ENCODE measurements at regions not wholly inside any gene's neighbourhood (a gene's known extent, or its start where the extent isn't known, plus 50 kb on each side); places are given as distances from the start of the nearest gene placed in this dataset.

DNA sequence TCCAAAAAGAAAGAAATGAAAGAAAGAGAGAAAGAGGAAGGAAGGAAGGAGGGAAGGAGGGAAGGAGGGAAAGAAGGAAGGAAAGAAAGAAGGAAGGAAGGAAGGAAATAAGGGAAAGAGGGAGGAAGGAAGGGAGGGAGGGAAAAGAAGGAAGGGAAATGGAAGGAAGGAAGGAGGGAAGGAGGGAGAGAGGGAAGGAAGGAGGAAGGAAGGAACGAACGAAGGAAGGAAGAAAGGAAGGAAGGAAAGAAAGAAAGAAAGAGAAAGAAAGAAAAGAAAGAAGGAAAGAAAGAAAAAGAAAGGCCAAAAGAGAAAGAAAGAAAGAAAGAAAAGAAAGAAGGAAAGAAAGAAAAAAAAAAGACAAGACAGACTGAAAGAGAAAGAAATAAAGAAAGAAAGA, 263.9 kb upstream of the ATP10B start:
- no peak for DNase-seq

DNA sequence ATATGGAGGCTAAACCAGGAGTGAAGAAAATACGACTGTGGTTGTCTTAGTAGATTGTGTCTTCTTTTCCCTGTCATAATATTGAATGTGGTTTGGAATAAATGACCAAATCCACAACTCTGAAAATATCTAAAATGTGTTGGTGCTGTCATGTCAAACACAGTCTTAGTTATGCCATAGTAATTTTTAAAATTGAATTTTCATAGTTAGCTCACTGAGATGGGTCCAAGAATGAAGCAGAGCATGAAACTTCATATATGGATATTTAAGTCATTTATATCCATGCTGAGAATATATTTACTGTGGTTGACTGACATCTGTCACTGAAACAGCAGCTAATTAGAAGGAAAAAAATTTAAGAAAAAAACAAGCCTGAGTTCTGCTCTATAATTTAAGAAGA, 260.4 kb upstream of the ATP10B start:
- DNase-seq = no peak

DNA sequence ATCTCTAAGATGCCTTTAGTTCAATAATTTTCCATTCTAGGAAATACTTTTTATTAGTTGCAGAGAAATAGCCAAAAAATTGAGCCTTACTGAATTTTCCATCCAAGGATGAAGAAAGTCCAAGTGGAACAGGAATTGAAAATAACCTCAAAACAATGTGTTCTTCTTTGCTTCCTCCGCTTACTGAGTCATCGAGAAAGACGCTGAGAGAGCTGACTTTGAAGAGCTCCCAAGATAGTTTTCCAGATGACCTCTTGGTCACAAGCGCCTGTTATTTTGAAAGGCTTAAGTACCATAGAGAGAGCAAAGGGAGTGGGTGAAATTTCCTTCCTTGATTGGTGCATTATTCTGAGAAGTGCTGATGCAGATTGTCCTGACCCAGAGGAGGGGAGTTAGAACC, 253.5 kb upstream of the ATP10B start:
- DNase-seq = no peak

DNA sequence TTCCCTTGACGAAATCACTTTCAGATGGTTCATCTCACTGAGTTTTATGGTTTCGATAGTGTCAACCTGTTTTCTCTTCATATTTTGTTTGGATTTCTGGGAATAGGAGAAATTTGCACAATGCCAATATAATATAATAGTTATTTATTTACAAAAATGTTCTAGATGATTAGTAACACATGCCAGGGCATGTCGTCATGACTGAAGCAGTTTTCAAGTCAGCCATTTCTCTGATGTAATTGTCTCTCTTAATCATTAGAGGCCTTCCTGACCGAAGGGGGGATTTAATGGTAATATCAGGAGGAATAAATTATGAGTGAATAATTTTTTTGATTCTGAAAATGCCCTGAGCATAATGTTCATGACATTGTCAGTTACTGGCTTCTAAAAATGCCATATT, 246.5 kb upstream of the ATP10B start:
- no peak for DNase-seq

DNA sequence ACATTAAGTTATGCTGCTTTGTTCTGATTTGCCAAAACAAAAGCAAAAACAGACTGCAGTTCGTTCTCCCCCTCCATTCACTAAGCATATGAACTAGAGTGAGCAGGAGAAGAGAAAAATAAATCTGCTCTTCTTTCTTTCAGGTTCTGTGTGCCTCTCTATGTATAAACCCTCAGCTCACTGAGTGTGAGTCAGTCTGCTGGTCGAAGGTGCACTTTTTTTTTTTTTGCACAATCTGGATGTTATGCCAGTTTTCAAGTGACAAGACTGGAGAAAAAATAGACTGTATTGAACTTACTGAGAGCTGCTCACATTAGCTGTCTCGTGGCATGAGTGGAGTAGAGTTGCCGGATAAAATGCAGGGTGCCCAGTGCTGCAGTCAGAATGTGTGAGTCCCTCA, 244.6 kb upstream of the ATP10B start:
- DNase-seq = no peak

DNA sequence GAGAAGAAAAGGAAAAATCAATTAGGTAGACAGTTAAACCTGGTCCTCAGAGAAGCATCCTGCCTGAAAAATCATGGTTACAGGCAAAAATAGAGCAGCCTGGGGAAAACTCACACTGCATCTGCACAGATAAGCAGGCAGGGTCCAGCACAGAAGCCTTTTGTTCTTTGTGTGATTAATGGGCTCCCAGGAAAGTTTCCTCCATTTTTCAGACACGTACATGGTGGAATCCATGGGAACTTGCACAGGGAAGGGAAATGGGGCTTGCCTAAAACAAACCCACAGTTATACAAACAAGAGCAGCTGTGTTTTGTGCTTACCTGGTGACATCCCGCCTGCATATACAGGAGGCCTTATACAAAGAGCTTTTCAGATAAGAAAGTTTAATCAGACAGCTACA, 243.9 kb upstream of the ATP10B start:
- no peak for DNase-seq

DNA sequence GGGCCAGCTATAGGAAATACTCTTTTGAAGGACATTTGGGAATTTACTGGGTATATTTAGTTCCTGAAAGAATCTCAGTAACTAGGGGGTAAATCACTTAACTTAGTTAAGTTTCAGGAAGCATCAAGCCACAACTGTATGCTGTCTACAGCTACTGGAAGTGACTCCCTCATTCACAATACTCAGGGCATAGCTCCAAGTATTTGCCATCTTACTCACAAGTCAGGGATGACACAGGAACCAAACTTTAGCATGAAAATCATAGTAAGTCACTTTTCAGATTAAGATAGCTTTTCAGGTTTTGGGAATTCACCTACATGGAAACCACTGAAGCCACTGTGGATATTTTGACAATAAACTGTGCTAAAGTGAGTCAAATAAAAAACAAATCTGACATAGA, 242.4 kb upstream of the ATP10B start:
- no peak for DNase-seq

DNA sequence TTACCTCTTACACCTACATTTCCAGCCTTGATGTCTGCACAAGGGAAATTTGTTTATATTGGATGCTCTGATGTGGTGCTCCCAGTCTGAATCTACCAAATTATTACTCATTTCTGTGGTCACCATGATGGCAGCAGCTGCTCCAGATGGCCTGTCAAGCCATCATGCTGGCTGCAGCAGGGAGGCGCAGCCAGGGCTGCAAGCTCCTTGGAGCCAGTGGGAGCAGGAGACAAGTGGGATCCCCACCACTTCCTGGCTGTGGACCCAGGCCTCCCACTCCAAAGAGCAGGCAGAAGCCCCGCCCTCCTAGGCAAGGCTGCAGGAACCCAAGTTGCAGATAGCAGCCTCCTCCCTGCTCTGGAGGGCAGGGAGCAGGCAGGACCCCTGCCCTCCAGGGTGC, 241.1 kb upstream of the ATP10B start:
- DNase-seq = no peak

DNA sequence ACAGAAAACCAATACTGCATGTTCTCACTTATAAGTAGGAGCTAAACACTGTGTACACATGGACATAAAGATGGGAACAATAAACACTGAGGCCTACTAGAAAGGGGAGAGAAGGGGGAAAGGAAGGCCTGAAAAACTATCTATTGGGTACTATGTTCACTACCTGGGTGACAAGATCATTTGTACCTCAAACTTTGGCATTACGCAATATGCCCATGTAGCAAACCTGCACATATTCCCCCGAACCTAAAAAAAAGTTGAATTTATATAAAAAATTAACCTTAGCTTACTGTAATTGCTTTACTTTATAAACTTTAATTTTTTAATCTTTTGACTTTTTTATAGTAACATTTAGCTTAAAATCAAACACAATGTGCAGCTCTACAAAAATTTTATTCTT, 237.6 kb upstream of the ATP10B start:
- no peak for DNase-seq

DNA sequence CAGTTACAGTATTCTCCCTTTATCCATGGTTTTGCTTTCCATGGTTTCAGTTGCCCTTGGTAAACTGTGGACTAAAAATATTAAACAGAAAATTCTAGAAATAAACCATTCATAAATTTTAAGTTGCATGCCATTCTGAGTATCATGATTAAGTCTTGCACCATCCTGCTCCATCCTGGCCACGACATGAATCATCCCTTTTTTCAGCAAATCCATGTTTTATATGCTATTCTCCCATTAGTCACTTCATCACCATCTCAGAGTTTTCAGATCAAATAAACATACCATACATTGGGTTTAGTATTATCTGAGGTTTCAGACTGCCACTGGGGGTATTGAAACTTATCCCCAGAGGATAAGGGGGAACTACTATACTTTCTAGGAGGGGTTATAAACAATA, 234.4 kb upstream of the ATP10B start:
- DNase-seq = no peak

DNA sequence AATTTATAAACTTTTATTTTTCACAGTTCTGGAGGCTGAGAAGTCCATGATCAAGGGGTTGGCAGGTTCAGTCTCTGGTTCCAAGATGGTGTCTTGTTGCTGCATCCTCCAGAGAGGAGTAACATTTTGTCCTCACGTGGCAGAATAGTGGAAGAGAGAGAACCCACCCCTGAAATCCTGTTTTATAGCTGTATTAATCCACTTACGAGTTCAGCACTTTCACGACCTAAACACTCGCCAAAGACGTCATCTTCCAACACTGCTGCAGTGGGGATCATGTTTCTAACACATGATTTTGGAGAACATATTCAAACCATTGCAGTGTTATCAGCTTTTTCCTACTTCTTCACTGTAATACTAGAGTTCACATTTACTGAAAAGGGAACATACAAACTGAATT, 233.0 kb upstream of the ATP10B start:
- no peak for DNase-seq

DNA sequence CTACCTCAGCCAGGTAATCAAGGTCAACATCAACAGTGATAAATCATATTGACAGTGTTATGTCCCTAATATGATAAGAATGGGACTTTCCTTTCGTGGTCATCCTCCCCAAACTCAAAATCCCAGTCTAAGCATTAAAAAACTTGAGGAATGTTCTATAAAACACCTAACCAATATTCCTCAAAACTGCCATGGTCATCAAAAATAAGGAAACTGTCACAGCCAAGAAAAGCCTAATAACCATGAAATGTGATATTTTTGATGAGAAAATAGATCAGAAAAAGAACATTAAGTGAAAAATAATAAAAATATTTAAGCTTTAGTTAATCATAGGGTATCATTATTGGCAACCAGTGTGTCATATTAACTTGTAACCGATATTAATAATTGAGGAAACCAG, 232.1 kb upstream of the ATP10B start:
- DNase-seq = no peak

DNA sequence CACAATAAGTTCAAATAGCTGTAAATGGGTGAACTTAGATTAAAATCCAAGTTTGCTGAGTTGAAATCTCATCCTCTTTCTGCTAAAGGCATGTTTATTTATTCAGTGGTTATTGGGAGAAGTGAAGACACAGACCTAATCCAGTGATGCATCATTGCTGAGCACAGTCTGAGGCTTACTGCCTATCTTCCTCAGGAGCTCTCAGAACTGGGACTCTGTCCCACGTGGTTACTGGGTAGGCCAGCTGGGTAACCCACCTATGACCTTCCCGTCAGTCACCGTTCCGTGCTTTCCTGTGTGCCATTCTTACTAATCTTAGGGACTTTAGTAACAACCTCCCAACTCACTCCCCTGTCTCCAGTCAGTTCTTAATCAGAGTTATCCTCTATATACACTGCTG, 226.8 kb upstream of the ATP10B start:
- no peak for DNase-seq

DNA sequence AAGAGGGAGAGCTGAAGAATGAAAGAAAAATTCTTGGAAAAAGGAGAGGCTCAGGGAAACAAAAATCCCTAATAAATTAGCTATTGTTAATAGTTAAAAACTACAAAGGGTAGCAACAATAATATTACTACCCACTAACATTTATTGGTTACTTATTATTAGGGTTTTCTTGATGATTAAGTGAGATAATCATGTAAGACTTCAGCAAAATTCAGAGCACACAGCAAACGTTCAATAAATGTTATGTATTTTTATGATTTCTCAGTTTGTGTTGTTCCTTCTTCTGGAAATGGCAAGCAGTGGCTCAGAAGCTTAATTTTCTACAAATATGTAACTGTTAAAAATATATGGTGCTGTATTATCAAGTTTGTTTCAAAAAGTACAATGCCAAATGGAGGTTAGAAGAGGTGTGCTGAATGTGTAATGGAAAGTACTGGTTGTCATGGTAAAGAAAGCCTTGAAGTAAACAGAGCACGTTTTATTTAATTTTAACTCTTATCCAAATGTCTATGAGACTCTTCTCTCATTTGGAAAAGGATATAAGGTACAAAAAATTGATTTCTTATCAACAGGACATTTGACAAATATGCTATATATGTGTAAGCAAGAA, 226.0 kb upstream of the ATP10B start:
- no peak for DNase-seq

DNA sequence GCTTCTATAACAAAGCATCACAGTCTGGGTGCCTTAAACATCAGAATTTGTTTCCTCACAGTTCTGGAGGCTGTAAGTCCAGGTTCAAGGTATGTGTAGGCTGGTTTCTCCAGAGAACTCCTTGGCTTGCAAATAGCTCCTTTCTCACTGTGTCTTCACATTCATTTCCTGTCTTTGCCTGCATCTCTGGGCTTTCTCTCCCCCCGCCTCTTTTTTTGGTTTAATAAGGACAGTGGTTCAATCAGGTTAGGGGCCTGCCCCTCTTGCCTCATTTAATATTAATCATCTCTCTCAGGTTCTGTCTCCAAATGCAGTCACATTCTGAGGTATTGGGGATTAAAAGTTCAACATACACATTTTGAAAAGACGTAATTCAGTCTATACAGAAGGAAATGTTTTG, 225.5 kb upstream of the ATP10B start:
- no peak for DNase-seq

DNA sequence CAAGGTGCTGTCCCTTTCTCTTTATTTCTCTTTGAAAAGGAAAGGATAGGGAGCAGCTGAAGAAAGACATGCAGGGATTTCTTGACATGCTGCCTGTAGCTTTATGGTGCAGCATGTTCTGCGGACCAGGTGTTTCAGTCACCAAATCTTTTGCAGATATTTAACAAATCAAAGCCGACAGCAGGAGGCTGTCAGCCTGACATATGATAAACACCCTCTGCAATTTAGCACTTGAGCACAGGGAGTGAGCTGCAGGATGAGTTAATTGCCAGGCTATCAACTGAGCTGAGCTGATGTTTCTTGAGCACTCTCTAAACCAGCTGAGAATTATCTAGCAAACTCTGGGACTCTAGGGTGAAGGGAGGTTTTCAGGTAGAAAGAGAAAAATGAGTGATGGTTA, 212.8 kb upstream of the ATP10B start:
- DNase-seq = no peak

DNA sequence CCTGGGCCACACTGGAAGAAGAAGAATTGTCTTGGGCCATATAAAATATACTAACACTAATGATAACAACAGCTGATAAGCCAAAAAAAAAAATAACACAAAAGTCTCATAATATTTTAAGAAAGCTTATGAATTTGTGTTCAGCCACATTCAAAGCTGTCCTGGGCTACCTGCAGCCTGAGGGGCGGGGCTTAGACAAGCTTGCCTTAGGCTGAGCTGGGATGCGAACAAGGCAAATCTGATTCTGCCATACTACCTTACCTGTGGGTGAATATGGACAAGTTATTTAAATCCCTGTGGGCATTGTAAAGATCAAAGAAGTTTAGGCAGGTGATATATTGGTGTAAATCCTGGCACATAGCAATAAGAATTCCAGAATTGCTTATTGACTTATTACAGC, 212.3 kb upstream of the ATP10B start:
- no peak for DNase-seq

DNA sequence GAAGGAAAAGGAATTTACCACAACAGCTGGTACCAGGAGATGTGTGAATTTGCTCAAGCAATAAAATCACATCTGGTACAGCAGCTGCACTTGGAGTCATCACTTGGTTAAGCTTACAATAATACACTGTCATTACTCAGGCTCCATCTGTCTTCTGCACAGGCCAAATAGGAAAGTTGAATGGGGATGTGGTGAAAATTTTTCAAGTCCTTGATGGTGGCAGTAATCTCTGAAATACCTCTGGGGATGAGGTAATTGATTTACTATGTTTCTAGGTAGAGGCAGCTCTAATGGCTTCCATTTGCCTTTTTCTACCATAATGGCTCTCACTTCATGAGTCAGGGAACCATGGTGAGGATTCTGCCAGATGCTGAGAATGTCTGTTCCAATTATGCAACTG, 206.8 kb upstream of the ATP10B start:
- DNase-seq = no peak

DNA sequence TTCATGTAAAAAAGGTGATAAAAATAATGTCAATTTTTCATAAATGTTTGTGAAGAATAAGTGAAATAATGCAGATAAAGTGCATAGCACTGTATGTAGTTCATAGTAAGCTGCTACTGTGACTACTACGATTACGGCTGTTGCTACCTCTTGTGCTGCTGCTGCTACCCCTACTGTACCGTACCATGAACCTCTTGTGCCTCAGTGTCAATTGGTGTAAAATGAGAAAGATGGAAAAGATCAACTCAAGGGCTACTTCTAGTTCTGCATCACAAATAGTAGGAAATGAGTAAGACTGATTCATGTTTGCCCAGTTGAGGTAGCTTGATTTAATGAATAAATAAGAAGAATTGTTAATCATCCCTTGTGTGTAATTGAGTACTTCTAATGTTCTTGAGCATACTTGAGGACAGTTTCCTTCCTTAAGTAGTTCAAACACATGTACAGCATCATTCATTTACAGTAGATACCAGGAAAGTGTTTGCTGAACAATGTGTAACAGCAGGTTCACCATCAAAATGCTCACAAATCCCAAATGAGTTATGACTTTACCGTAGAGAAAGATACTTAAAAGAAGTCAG, 200.0 kb upstream of the ATP10B start:
- no peak for DNase-seq

DNA sequence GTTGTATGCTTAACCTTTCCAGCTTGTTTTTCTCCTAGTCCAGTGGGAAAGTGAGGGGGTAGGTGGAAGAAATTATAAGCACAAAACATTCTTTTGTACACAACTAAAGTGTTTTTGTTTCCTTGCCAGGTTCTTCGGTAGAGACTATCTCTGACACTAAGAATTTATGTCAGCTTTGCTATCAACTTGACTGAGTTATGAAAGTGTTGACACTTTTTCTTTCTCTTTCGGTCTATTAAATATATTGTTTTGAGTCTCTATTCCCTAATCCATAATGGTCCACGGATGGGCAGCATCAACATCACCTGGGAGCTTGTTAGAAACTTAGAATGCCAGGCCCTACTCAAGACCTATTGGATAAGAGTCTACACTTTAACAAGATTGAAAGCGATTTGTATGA, 195.0 kb upstream of the ATP10B start:
- DNase-seq = no peak

DNA sequence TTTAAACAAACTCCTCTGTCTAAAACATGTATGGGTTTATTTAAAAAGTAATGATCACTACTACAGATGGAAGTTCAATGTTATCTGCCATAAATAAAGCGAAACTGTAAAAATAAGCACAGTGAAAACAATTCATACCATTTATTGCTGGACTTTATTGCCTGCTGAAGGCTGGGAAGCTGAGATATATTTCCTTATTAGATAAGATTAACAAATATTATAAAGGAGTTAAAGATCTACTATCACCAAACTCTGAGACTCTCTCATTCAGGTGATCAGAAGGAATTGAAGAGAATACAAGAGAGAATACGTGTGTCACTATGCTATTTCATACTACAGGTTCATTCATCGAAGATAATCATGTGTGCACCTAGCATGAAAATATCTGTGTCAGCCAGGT, 190.9 kb upstream of the ATP10B start:
- DNase-seq = no peak

DNA sequence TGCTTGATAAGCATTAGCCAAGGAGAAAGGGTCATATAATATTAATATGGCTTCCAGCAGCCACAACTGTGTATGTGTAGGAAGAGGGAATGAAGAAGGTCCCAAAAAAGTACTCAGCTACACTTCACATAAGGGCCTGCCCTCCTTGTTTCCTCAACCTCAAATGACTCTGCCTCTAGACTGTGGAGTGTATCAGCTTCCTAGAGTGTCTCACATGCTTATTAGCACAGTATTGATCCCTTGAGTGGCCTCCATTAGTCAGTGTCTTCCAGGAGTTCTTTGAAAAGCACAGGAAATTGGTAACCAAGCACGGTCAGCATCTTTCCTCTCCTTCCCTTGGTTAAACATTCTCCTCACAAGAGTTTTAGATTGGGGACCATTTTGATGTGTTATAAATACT, 190.4 kb upstream of the ATP10B start:
- DNase-seq = no peak

DNA sequence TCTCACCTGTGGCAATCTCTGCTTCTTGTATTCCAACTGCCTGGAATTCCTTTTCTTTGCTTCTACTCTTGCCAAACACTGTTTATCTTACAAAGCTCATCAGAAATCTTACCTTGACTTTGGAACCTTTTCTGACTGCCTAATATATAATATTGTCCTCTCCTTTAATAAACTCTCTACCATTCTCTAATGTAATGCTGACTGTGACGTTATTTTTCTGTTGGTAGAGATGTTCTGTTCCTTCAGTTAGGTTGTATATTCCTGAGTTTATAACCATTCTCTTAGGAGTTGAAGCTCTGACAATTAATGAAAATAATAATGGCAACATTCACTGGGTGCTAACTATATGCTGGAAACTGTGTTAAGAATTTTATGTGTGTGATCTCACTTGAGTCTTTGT, 188.8 kb upstream of the ATP10B start:
- DNase-seq = no peak

DNA sequence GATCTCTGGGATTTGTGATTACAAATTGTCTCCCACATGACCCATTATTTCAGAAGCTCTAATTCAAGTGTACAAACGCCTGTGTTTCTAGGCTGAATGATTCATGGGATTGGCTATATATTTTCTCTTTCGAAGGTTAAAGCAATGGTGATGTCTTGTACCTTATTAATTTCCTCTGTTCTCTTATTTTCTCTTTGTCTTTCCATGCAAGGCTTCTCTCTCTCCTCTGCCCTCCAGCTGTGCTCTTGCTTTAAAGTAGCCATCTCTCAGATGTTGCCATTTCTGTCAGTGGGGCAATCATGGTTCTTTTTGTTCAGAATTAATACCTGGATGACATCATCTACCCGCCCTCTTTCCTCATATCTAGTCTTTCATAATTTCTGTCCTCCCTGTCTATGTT, 184.3 kb upstream of the ATP10B start:
- no peak for DNase-seq

DNA sequence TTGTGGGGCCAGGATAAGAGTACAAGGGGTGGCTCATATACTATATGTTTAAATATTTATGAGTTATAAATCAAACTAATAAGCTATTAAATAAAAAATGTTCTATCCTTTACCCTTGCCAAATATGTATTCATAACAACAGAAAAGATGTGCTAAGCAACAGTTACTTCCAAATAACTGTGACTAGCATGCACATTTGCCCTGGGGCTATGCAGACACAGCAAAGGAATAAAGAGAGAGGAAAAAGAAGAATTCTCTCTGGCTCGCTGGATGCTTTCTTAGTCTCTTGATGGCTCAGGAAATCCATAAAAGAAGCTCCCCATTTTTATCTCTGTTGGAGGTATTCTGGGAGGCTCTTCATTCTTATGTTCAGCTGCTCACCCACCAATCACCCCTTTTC, 182.4 kb upstream of the ATP10B start:
- no peak for DNase-seq

DNA sequence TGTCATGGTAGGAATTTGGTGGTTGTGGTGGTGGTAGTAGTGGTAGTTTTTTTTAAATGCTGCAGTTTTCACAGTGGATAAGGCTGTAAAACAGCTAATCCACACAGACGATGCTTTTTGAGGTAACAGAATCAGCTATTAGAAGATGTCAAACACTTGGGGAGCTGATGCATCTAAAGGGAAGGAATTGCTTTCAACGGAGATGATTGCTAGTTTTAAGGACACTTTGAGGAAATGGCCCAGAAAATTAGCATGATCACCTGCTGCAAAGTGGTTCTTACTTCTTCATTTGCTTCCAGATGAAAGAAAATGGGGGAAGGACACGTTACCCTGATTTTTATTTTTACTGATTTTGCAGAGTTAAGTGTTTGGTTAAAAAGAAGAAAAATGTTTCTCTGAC, 178.2 kb upstream of the ATP10B start:
- no peak for DNase-seq
